ENCODE measurements at regions not wholly inside any gene's neighbourhood (a gene's known extent, or its start where the extent isn't known, plus 50 kb on each side); places are given as distances from the start of the nearest gene placed in this dataset.
"Not testable (repeated sequence)": the region's sequence is repeated elsewhere in the genome, so short reads cannot be mapped to it uniquely, and the experiment has no call there.

DNA sequence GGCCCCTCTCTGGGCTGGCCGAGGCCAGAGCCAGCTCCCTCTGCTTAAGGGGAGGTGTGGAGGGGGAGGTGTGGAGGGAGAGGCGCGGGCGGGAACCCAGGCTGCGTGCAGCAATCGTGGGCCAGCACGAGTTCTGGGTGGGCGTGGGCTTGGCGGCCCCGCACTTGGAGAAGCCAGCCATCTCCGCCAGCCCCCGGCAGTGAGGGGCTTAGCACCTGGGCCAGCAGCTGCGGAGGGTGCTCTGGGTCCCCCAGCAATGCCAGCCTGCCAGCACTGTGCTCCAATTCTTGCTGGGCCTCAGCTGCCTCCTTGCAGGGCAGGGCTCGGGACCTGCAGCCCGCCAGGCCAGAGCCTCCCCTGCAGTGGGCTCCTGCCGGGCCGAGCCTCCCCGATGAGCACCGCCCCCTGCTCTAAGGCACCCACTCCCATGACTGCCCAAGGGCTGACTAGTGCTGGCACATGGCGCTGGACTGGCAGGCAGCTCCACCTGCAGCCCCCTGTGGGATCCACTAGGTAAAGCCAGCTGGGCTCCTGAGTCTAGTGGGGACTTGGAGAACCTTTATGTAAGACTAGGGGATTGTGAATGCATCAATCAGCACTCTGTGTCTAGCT is 96.7 kb upstream of the OR9G4 start:
- Histone ChIP-seq H2AFZ (no peak overlapping the region), H3K27ac (no peak overlapping the region), H3K4me2 (ENCODE audit: unreplicated experiment) (no peak overlapping the region), H3K9me3 (ENCODE audit: low read depth) (no peaks in the 10 kb centered on the region), H3K4me1 (ENCODE audit: insufficient read depth) (no peaks in the 10 kb centered on the region), H3K36me3 (ENCODE audit: low read depth) (no peaks in the 10 kb centered on the region), H3K4me3 (no peak overlapping the region), H3F3A (ENCODE audit: insufficient read depth) (no peaks in the 10 kb centered on the region), H3K9me2 (ENCODE audit: insufficient read depth) (no peaks in the 10 kb centered on the region), H3K9ac (no peak overlapping the region), H3K27me3 (replicated peaks; ENCODE audit: insufficient read depth) (peaks cover 32% of the 10 kb centered on the region), H3K79me2 (ENCODE audit: insufficient read depth) (no peaks in the 10 kb centered on the region), H4K20me1 (ENCODE audit: insufficient read depth) (no peaks in the 10 kb centered on the region)
- TF ChIP-seq EZH2 (IDR thresholded peaks at IDR 0.05; ENCODE audit: insufficient read depth, poor library complexity, severe bottlenecking) = no peak
- TF ChIP-seq EZH2phosphoT487 (IDR thresholded peaks at IDR 0.05; ENCODE audit: insufficient read depth, low read depth) = no peak
- DNase-seq = no peak
- 65 to 70% methylated on average over 8 to 20 of the region's 20 CpGs for WGBS, 2 experiments (ENCODE audit: low coverage in 1 of 2, low lambda C conversion rate in 2 of 2, missing lambda C conversion rate in 2 of 2)
- in situ Hi-C loops (cut with MboI) = no loop called here

DNA sequence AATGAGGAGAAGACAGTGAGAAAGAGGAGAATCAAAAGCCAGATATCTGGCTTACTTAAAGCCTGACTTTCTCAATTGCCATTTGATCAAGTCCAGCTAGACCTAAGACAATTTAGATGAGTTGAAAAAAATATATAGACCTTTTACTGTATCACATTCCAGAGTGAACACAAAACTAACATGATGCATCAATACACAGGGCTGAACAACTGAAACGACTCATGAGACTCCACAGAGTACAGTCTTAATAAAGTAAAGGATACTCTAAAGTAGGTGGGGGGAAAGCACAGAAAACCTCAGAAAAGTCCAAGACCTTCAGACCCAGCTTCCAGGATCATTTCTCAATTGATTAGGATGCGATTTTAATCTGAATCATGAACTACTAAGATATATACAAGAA is 95.3 kb upstream of the OR9G4 start:
- WGBS, 2 experiments (ENCODE audit: low coverage in 1 of 2, low lambda C conversion rate in 2 of 2, missing lambda C conversion rate in 2 of 2) = 38% methylated on average over 2 of the region's 2 CpGs
- H3K36me3 ChIP-seq (ENCODE audit: low read depth) = no peaks in the 10 kb centered on the region
- H4K20me1 ChIP-seq (ENCODE audit: insufficient read depth) = no peaks in the 10 kb centered on the region
- in situ Hi-C loops (cut with MboI) = loop anchor here (5.0 kb wide), 1 partner anchor 398 kb away; no protein-coding TSS in a partner anchor
- H2AFZ ChIP-seq = no peak overlapping the region
- H3K4me2 ChIP-seq (ENCODE audit: unreplicated experiment) = no peak overlapping the region
- no peak overlapping the region for H3K4me3 ChIP-seq
- no peaks in the 10 kb centered on the region for H3F3A ChIP-seq (ENCODE audit: insufficient read depth)
- H3K27me3 ChIP-seq (replicated peaks; ENCODE audit: insufficient read depth) = peaks cover 22% of the 10 kb centered on the region
- no peaks in the 10 kb centered on the region for H3K4me1 ChIP-seq (ENCODE audit: insufficient read depth)
- no peaks in the 10 kb centered on the region for H3K9me2 ChIP-seq (ENCODE audit: insufficient read depth)
- no peaks in the 10 kb centered on the region for H3K79me2 ChIP-seq (ENCODE audit: insufficient read depth)
- TF ChIP-seq EZH2phosphoT487 (IDR thresholded peaks at IDR 0.05; ENCODE audit: insufficient read depth, low read depth) (no peak), EZH2 (IDR thresholded peaks at IDR 0.05; ENCODE audit: insufficient read depth, poor library complexity, severe bottlenecking) (no peak)
- no peak overlapping the region for H3K27ac ChIP-seq
- H3K9me3 ChIP-seq (ENCODE audit: low read depth) = no peaks in the 10 kb centered on the region
- H3K9ac ChIP-seq = no peak overlapping the region
- peak; percentile 12 for DNase-seq

DNA sequence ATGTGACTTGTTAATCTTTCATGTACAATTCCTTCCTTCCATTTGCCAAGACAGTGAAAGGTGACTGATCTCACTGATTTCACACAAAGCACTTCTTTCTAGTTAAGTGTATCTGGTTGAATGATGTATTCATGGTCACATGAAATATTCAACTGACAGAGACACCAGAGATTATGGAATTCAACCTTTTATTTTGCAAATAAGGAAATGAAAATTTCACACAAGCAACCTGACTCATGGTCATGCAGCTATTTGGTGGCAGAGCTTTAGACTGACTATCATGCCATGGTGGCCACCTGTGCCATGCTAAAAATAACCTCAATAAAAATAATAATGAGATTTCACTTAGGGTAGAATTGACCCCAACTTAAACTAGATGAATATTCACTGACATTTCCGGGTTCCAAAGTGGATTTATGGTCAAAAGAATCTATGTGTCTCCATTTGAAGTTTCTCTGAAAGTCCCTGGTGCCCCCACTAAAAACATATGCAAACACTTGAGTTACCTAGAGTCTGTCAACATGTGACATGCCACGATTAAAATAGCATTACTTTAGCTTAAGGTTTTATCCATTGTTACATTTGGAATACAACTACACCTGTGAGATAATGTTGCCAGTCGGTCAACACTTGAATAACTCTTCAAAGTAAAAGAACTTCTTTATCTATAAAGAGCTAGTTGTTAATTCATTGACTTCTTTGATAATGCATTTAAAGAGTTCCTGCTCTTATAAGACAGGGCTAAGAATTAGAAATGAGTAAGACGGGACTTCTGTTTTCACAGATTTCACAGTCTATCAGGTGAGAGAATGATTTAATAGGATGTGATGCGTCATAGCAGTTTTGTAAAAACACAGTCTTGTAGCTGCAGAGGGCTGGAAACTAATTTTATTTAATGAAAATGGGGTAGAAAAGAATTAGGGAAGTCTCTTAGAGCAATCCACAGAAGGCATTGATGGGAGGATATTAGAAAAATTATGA is 94.6 kb upstream of the OR9G4 start:
- no peaks in the 10 kb centered on the region for H3K4me1 ChIP-seq (ENCODE audit: insufficient read depth)

DNA sequence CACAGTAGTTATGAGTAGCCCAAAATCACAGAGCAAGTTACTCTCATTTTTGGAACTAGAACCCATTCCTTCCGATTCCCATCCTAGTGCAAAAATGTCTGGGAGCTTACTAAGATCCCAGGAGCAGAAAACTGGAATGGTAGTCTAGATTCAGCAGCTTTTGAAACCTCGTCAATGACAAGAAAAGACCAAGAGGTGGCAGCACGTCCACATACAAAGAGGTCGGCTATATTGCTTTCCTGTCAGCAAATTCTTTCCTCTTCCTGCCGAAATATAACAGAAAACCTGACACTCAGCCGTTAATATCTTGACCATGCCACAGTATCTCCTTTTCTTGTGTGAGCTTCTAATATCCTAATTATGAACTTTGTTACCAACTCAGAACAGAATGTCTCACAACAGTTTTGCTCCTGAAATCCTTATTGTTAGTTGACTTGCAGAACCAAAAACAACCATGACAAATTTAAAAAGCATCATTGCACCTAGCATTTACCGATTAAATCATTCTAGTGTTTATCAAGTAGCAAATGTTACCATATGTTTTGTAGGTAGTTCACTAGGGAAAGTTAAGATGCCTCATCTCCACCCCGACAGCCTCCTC is 92.8 kb upstream of the OR9G4 start:
- Histone ChIP-seq H3K4me3 (no peak overlapping the region), H3K36me3 (ENCODE audit: low read depth) (no peaks in the 10 kb centered on the region), H4K20me1 (ENCODE audit: insufficient read depth) (no peaks in the 10 kb centered on the region), H3K27me3 (replicated peaks; ENCODE audit: insufficient read depth) (peaks cover 15% of the 10 kb centered on the region), H3F3A (ENCODE audit: insufficient read depth) (no peaks in the 10 kb centered on the region), H2AFZ (peak overlapping the region; percentile 26), H3K4me1 (ENCODE audit: insufficient read depth) (no peaks in the 10 kb centered on the region), H3K9me3 (ENCODE audit: low read depth) (no peaks in the 10 kb centered on the region), H3K27ac (no peak overlapping the region), H3K4me2 (ENCODE audit: unreplicated experiment) (no peak overlapping the region), H3K9me2 (ENCODE audit: insufficient read depth) (no peaks in the 10 kb centered on the region), H3K79me2 (ENCODE audit: insufficient read depth) (no peaks in the 10 kb centered on the region), H3K9ac (no peak overlapping the region)
- in situ Hi-C loops (cut with MboI) = loop anchor here (5.0 kb wide), 1 partner anchor 401 kb away; no protein-coding TSS in a partner anchor
- no peak for TF ChIP-seq EZH2phosphoT487 (IDR thresholded peaks at IDR 0.05; ENCODE audit: insufficient read depth, low read depth)
- TF ChIP-seq EZH2 (IDR thresholded peaks at IDR 0.05; ENCODE audit: insufficient read depth, poor library complexity, severe bottlenecking) = no peak
- WGBS, 2 experiments (ENCODE audit: low coverage in 1 of 2, low lambda C conversion rate in 2 of 2, missing lambda C conversion rate in 2 of 2) = 9 to 11% methylated on average over 8 of the region's 8 CpGs
- DNase-seq = peak; percentile 78

More for the DNA sequence above, 94.6 kb upstream of the OR9G4 start:
- no peak for DNase-seq
- no peak overlapping the region for H3K9ac ChIP-seq
- H3K4me3 ChIP-seq = no peak overlapping the region
- H3K36me3 ChIP-seq (ENCODE audit: low read depth) = no peaks in the 10 kb centered on the region
- peaks cover 18% of the 10 kb centered on the region for H3K27me3 ChIP-seq (replicated peaks; ENCODE audit: insufficient read depth)
- no peak overlapping the region for H3K27ac ChIP-seq
- WGBS, 2 experiments (ENCODE audit: low coverage in 1 of 2, low lambda C conversion rate in 2 of 2, missing lambda C conversion rate in 2 of 2) = 46 to 53% methylated on average over 5 of the region's 5 CpGs
- no peak overlapping the region for H3K4me2 ChIP-seq (ENCODE audit: unreplicated experiment)
- TF ChIP-seq EZH2 (IDR thresholded peaks at IDR 0.05; ENCODE audit: insufficient read depth, poor library complexity, severe bottlenecking) (no peak), EZH2phosphoT487 (IDR thresholded peaks at IDR 0.05; ENCODE audit: insufficient read depth, low read depth) (no peak)
- no peaks in the 10 kb centered on the region for H3K79me2 ChIP-seq (ENCODE audit: insufficient read depth)
- no peaks in the 10 kb centered on the region for H3K9me2 ChIP-seq (ENCODE audit: insufficient read depth)
- H3F3A ChIP-seq (ENCODE audit: insufficient read depth) = no peaks in the 10 kb centered on the region
- no peak overlapping the region for H2AFZ ChIP-seq
- in situ Hi-C loops (cut with MboI) = loop anchor here (5.0 kb wide), 1 partner anchor 399 kb away; no protein-coding TSS in a partner anchor
- H4K20me1 ChIP-seq (ENCODE audit: insufficient read depth) = no peaks in the 10 kb centered on the region
- H3K9me3 ChIP-seq (ENCODE audit: low read depth) = no peaks in the 10 kb centered on the region

DNA sequence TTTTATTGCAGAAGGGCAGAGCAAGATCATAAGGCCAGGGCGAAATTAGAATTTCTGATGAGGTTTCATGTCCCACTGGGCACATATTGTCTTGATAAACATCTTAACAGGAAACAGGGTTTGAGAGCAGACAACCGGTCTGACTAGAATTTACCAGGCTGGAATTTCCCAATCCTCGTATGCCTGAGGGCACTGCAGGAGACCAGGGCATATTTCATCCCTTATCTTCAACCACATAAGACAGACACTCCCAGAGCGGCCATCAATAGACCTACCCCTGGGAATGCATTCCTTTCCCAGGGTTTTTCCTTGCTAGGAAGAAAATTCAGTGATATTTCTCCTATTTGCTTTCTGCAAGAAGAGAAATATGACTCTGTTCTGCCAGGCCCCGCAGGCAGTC is 78.9 kb upstream of the OR9G4 start:
- WGBS, 2 experiments (ENCODE audit: low coverage in 1 of 2, low lambda C conversion rate in 2 of 2, missing lambda C conversion rate in 2 of 2) = 17 to 22% methylated on average over 5 of the region's 5 CpGs
- H3K9me2 ChIP-seq (ENCODE audit: insufficient read depth); H3K4me1 ChIP-seq (ENCODE audit: insufficient read depth); H3K4me2 ChIP-seq (ENCODE audit: unreplicated experiment); H3K79me2 ChIP-seq (ENCODE audit: insufficient read depth); H3K4me3 ChIP-seq; H3K36me3 ChIP-seq (ENCODE audit: low read depth); H3F3A ChIP-seq (ENCODE audit: insufficient read depth); in situ Hi-C loops (cut with MboI); DNase-seq; H2AFZ ChIP-seq; H4K20me1 ChIP-seq (ENCODE audit: insufficient read depth); H3K9ac ChIP-seq; H3K9me3 ChIP-seq (ENCODE audit: low read depth); H3K27ac ChIP-seq; H3K27me3 ChIP-seq (replicated peaks; ENCODE audit: insufficient read depth): not testable (repeated sequence)

Measured in GM23248 (cell line).